ENCODE measurements at regions not wholly inside any gene's neighbourhood (a gene's known extent, or its start where the extent isn't known, plus 50 kb on each side); places are given as distances from the start of the nearest gene placed in this dataset.

DNA sequence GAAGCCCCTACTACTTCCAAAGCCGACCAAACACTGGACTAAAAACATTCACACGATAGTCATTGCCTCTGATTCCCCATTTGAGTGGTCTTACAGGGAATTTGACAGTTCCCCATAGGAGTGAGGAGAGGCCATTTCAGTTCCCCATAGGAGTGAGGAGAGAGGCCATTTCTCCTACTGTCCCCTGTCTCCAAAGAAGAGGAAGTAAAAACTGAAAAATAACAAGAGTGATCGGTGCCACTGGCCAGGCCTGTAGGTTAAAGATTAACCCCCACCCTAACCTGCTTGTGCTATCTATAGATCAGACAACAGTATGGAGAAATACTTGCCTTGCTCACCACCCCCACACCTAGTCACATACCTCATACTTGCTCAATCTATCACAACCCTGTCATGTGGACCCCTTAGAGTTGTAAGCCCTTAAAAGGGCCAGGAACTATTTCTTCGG is 204.0 kb upstream of the MOCS1 start:
- TF ChIP-seq CTCF (IDR thresholded peaks at IDR 0.05): no peak
- TF ChIP-seq POLR2A (IDR thresholded peaks at IDR 0.05): no peak
- TF ChIP-seq POLR2AphosphoS5 (IDR thresholded peaks at IDR 0.05): no peak
- TF ChIP-seq EP300 (IDR thresholded peaks at IDR 0.05): no peak

Measured in gastroesophageal sphincter (tissue), 3 donors.